Motor neuron (in vitro differentiated cells): ENCODE measurements at regions not wholly inside any gene's neighbourhood (a gene's known extent, or its start where the extent isn't known, plus 50 kb on each side); places are given as distances from the start of the nearest gene placed in this dataset.

ENCODE experiments used
- ATAC-seq, 8 experiments: fragments of 200-7000 bp; cut with Tn5 transposase; replicated peaks in 6 of 8; 2 replicates each; pipeline ENCODE4 v1.8.0; 2021; ENCODE audit warnings: mild to moderate bottlenecking in 8 of 8, moderate library complexity in 8 of 8
- H3K27ac ChIP-seq, 2 donors: fragments of 250-450 bp; sonication (Bioruptor Pico); 2 replicates each; pipeline ENCODE4 v1.9.0; 2021; ENCODE audit warnings: antibody characterized with exemption in 2 of 2, mild to moderate bottlenecking in 2 of 2, moderate library complexity in 1 of 2
- H3K4me1 ChIP-seq, 2 donors: fragments of 250-450 bp; sonication (Bioruptor Pico); replicated peaks in 1 of 2; 2 replicates each; pipeline ENCODE4 v1.6.1; 2021; ENCODE audit warnings: antibody characterized with exemption in 2 of 2, mild to moderate bottlenecking in 2 of 2, moderate library complexity in 1 of 2
- H3K4me3 ChIP-seq, 5 donors: fragments of 250-450 bp; sonication (Bioruptor Pico); 2 replicates each; pipeline ENCODE4 v1.9.0; 2021; ENCODE audit warnings: antibody characterized with exemption in 5 of 5, mild to moderate bottlenecking in 5 of 5, moderate library complexity in 4 of 5
- WGBS, 10 experiments: fragments of 450-650 bp; shearing (Covaris generic); methylation state at CpG; one replicate each; pipeline ENCODE4 v1.0.0; 2022; 5-methylcytosine and 5-hydroxymethylcytosine counted together
- in situ Hi-C, 9 experiments: fragments of 400-800 bp; cut with MboI; loops; one replicate each; pipeline ENCODE4 v1.15.0; 2021; ENCODE audit warnings: low sequenced_read_pairs in 9 of 9, low pct_unique_long_range_greater_than_20kb in 2 of 9; ENCODE audit not compliant: unreplicated experiment in 9 of 9

- no peak overlapping the region for H3K4me3 ChIP-seq
- no peak for ATAC-seq
- in situ Hi-C loops, result loop anchor here in 1 of 9 experiments (25.0 kb wide), 1 partner anchor 275 kb away; no protein-coding TSS in a partner anchor
- no peaks in the 10 kb centered on the region for H3K4me1 ChIP-seq
- WGBS, 10 experiments, result 36 to 95% (median 76%) methylated on average over 1 to 11 of the region's 15 CpGs; no CpG with 5 or more reads in 2 of the 10 experiments
- H3K27ac ChIP-seq, result no peak overlapping the region
Measured at GRCh38 chr7:155187061-155187785, 110.5 kb upstream of the INSIG1 start.

DNA sequence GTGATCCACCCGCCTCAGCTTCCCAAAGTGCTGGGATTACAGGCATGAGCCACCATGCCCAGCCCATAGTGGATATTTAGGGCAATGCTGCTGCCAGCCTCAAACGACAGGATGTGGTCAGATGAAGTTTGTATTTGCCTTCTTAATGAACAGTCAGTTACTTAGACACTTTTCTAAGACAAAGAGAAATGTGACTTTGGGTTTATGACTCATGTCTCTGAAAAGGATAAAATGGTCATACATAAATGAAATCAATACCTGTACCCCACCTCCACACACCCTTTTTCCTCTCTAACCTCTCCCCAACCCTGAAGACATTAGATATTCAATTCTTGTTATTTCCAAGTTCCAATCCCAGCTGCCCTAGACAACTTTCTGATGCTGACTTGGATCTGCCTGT, 109.3 kb upstream of the INSIG1 start:
- H3K27ac ChIP-seq, result no peak overlapping the region
- in situ Hi-C loops, result loop anchor here in 1 of 9 experiments (25.0 kb wide), 1 partner anchor 276 kb away; no protein-coding TSS in a partner anchor
- no peaks in the 10 kb centered on the region for H3K4me1 ChIP-seq
- WGBS, 10 experiments, result 80 to 100% (median 93%) methylated on average over 1 of the region's 2 CpGs; no CpG with 5 or more reads in 6 of the 10 experiments
- ATAC-seq, result no peak
- no peak overlapping the region for H3K4me3 ChIP-seq

- no peak overlapping the region for H3K27ac ChIP-seq
- in situ Hi-C loops, result loop anchor here in 1 of 9 experiments (25.0 kb wide), 1 partner anchor 277 kb away; no protein-coding TSS in a partner anchor
- WGBS, 10 experiments, result 60 to 100% (median 72%) methylated on average over 1 to 11 of the region's 13 CpGs; no CpG with 5 or more reads in 1 of the 10 experiments
- ATAC-seq, result peak in 4 of 8 experiments; percentile 22 to 84 (median 32)
- no peak overlapping the region for H3K4me3 ChIP-seq
- H3K4me1 ChIP-seq, result peaks cover 0 to 1% of the 10 kb centered on the region in 2 donors
Measured at GRCh38 chr7:155188821-155189581, 108.7 kb upstream of the INSIG1 start.

GRCh38 chr7:155189590-155189989, 108.1 kb upstream of the INSIG1 start:
- peak in 4 of 8 experiments; percentile 17 to 36 (median 32) for ATAC-seq
- Histone ChIP-seq H3K4me3 (no peak overlapping the region), H3K27ac (no peak overlapping the region), H3K4me1 (peaks cover 3 to 7% of the 10 kb centered on the region in 2 donors)
- 0 to 75% (median 61%) methylated on average over 1 to 11 of the region's 13 CpGs; no CpG with 5 or more reads in 4 of the 10 experiments for WGBS, 10 experiments
- in situ Hi-C loops, result loop anchor here in 1 of 9 experiments (25.0 kb wide), 1 partner anchor 277 kb away; no protein-coding TSS in a partner anchor

GRCh38 chr7:155190688-155191087, 107.0 kb upstream of the INSIG1 start:
- in situ Hi-C loops, result loop anchor here in 1 of 9 experiments (10.0 to 25.0 kb wide), 2 partner anchors 154 to 278 kb away; no protein-coding TSS in a partner anchor
- H3K27ac ChIP-seq, result no peak overlapping the region
- WGBS, 10 experiments, result 2 to 74% (median 50%) methylated on average over 2 to 10 of the region's 28 CpGs; no CpG with 5 or more reads in 5 of the 10 experiments
- peak overlapping the region in 2 of 5 donors; percentile 8 to 17 for H3K4me3 ChIP-seq
- H3K4me1 ChIP-seq, result peaks cover 8 to 12% of the 10 kb centered on the region in 2 donors
- ATAC-seq, result peak; percentile 35 to 81 (median 60)

DNA sequence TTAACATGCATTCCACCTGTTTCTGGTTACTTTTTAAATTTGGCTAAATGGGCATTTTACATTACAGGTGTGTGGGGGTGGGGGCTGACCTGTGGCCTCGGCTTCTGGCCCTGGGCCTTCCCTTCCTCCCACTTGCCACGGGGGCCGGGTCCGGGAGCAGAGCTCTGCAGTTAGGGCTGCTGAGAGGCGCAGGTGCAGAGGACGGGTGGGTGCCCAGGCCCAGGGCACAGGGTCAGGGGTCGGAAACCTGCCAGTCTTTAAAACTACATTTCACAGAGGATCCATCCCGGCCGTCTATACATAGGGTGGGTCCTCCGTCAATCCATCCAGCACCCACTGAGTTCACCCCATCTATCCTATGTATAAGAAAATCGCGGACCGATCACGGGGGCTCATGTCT, 106.5 kb upstream of the INSIG1 start:
- no peak for ATAC-seq
- Histone ChIP-seq H3K4me3 (no peak overlapping the region), H3K27ac (no peak overlapping the region), H3K4me1 (peaks cover 8 to 12% of the 10 kb centered on the region in 2 donors)
- 58 to 100% (median 67%) methylated on average over 1 to 4 of the region's 14 CpGs; no CpG with 5 or more reads in 5 of the 10 experiments for WGBS, 10 experiments
- in situ Hi-C loops, result loop anchor here in 1 of 9 experiments (10.0 to 25.0 kb wide), 2 partner anchors 154 to 279 kb away; no protein-coding TSS in a partner anchor

GRCh38 chr7:155191901-155192478, 105.7 kb upstream of the INSIG1 start:
- no peak overlapping the region for H3K27ac ChIP-seq
- 30 to 100% (median 94%) methylated on average over 1 to 4 of the region's 4 CpGs; no CpG with 5 or more reads in 1 of the 10 experiments for WGBS, 10 experiments
- no peak overlapping the region for H3K4me3 ChIP-seq
- ATAC-seq, result no peak
- peaks cover 8 to 12% of the 10 kb centered on the region in 2 donors for H3K4me1 ChIP-seq
- in situ Hi-C loops, result loop anchor here in 1 of 9 experiments (10.0 to 25.0 kb wide), 2 partner anchors 153 to 280 kb away; no protein-coding TSS in a partner anchor

- in situ Hi-C loops, result loop anchor here in 1 of 9 experiments (10.0 to 25.0 kb wide), 2 partner anchors 152 to 281 kb away; no protein-coding TSS in a partner anchor
- no peak for ATAC-seq
- 20 to 100% (median 89%) methylated on average over 1 to 5 of the region's 11 CpGs; no CpG with 5 or more reads in 3 of the 10 experiments for WGBS, 10 experiments
Measured at GRCh38 chr7:155192961-155193640, 104.6 kb upstream of the INSIG1 start.

GRCh38 chr7:155193716-155194115, 104.0 kb upstream of the INSIG1 start:
- no peak overlapping the region for H3K27ac ChIP-seq
- WGBS, 10 experiments, result 35 to 100% (median 65%) methylated on average over 1 to 2 of the region's 3 CpGs; no CpG with 5 or more reads in 2 of the 10 experiments
- H3K4me1 ChIP-seq, result peaks cover 8 to 12% of the 10 kb centered on the region in 2 donors
- no peak for ATAC-seq
- in situ Hi-C loops, result loop anchor here in 1 of 9 experiments (10.0 to 25.0 kb wide), 2 partner anchors 151 to 281 kb away; no protein-coding TSS in a partner anchor
- H3K4me3 ChIP-seq, result no peak overlapping the region

More at GRCh38 chr7:155192961-155193640, 104.6 kb upstream of the INSIG1 start:
- Histone ChIP-seq H3K4me3 (no peak overlapping the region), H3K4me1 (peaks cover 8 to 12% of the 10 kb centered on the region in 2 donors), H3K27ac (no peak overlapping the region)

DNA sequence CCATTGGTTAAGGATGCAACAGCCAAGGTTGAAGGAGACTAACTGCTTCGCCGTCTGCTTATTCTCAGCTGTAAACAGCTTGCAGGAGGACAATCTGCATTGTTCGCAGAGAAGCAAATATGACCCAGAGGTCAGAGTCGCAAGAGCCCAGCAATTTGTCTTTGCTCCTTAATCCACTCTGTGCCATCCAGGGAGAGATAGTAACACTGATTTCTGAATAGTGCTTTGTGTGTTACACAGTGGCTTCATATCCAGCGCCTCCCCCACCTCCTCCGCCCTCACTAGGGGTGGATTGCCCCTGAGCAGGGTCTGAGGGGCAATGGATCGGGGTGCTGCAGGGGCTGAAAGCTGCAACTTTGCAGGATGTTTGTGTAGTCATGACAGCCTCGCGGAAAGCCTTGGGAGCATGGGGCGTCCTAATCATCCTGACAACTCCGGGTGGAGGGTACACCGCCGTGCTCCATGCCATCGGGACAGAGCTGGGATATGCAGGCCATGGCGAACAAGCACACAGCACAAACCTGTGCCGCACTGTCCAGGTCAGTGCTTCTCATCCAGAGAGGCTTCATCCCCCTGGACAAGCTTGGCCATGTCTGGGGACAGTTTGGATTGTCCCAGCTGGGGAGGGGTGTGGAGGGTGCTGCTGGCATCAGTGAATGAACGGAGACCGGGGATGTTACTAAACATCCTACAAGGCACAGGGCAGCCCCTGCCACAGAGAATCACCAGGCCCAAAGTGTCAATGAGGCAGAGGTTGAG, 103.1 kb upstream of the INSIG1 start:
- H3K27ac ChIP-seq, result peak overlapping the region in 1 of 2 donors; percentile 61
- H3K4me3 ChIP-seq, result no peak overlapping the region
- peak in 5 of 8 experiments; percentile 66 to 84 (median 81) for ATAC-seq
- 13 to 80% (median 55%) methylated on average over 2 to 10 of the region's 18 CpGs; no CpG with 5 or more reads in 2 of the 10 experiments for WGBS, 10 experiments
- in situ Hi-C loops, result loop anchor here in 1 of 9 experiments (10.0 to 25.0 kb wide), 2 partner anchors 150 to 282 kb away; no protein-coding TSS in a partner anchor
- peaks cover 8 to 12% of the 10 kb centered on the region in 2 donors for H3K4me1 ChIP-seq

DNA sequence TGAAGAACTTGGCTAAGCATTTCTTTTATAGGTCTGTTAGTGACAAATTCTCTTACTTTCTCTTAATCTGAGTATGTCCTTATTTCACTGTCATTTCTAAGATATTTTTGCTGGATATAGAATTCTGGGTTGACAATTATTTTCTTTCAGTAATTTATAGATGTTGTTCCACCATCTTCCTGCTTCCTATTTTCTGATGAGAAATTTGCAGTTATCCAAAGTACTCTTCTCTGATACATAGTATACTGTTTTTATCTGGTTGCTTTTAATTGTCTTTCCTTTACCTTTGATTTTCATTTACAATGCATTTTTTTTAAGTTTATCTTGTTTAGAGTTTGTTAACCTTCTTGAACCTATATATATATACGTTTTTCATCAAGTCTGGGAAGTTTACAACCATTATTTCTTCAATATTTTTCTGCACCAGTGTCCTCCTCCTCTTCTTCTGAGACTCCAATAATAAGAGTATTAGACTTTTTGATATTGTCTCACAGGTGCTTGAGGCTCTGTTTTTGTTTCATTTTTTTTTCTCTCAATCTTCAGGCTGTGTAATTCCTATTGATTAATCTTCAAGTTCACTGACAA, 101.6 kb upstream of the INSIG1 start:
- in situ Hi-C loops, result loop anchor here in 1 of 9 experiments (10.0 to 25.0 kb wide), 2 partner anchors 149 to 284 kb away; no protein-coding TSS in a partner anchor
- Histone ChIP-seq H3K27ac (no peak overlapping the region), H3K4me3 (no peak overlapping the region), H3K4me1 (peaks cover 8 to 12% of the 10 kb centered on the region in 2 donors)
- 21 to 86% (median 42%) methylated on average over 1 of the region's 1 CpG; no CpG with 5 or more reads in 1 of the 10 experiments for WGBS, 10 experiments
- ATAC-seq, result no peak
